ENCODE measurements at regions not wholly inside any gene's neighbourhood (a gene's known extent, or its start where the extent isn't known, plus 50 kb on each side); places are given as distances from the start of the nearest gene placed in this dataset.

DNA sequence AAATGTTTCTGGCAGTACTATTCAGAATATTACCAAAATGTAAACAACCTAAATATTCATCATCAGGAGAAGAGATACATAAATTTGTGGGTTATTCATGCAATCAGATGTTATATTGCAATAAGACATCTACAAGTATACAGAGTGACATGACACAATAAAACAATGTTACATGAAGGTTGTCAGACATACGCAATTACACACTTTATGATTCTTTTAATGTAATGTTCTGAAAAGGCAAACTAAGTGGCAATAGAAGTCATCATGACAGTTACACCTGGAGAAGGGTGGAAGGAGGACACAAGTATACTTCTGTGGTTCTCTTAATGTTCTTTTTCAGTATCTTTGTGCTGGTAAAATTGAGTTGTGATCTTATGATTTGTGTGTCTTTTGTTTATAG lies 95.8 kb upstream of the PRR20A start:
- Mint-ChIP-seq H3K36me3 (peaks cover 28% of the 10 kb centered on the region), H3K27ac (no peak overlapping the region), H3K27me3 (ENCODE audit: low read depth in 2 of 2) (no peaks in the 10 kb centered on the region), H3K4me3 (no peak overlapping the region), H3K4me1 (no peaks in the 10 kb centered on the region), H3K9me3 (peaks cover 26 to 30% of the 10 kb centered on the region in 2 donors)
- no peak overlapping the region for H3K27ac ChIP-seq (ENCODE audit: low read length)
- no peaks in the 10 kb centered on the region for H3K36me3 ChIP-seq (ENCODE audit: control insufficient read depth, insufficient read depth, low read length)
- no peak for TF ChIP-seq CTCF (IDR thresholded peaks at IDR 0.05)
- WGBS (ENCODE audit: insufficient coverage) = no CpG with 5 or more reads among the region's 1 CpG
- ATAC-seq (no peak), DNase-seq (no peak)
- intact Hi-C loops (cut with micrococcal nuclease) = no loop called here
- H3K4me3 ChIP-seq (ENCODE audit: low read length) = no peak overlapping the region
- no peaks in the 10 kb centered on the region for H3K9me3 ChIP-seq (ENCODE audit: control insufficient read depth, insufficient read depth, low read length)
- H3K27me3 ChIP-seq (ENCODE audit: control insufficient read depth, insufficient read depth, low read length) = no peaks in the 10 kb centered on the region
- H3K4me1 ChIP-seq (ENCODE audit: control insufficient read depth, insufficient read depth, low read length) = no peaks in the 10 kb centered on the region

- no peaks in the 10 kb centered on the region for H3K4me1 Mint-ChIP-seq
- Histone ChIP-seq H3K36me3 (ENCODE audit: control insufficient read depth, insufficient read depth, low read length) (no peaks in the 10 kb centered on the region), H3K4me1 (ENCODE audit: control insufficient read depth, insufficient read depth, low read length) (no peaks in the 10 kb centered on the region), H3K9me3 (ENCODE audit: control insufficient read depth, insufficient read depth, low read length) (no peaks in the 10 kb centered on the region), H3K27me3 (ENCODE audit: control insufficient read depth, insufficient read depth, low read length) (no peaks in the 10 kb centered on the region), H3K27ac (ENCODE audit: low read length) (no peak overlapping the region), H3K4me3 (ENCODE audit: low read length) (no peak overlapping the region)
- H3K9me3 Mint-ChIP-seq = peaks cover 34 to 38% of the 10 kb centered on the region in 2 donors
- ATAC-seq = no peak
- no peak overlapping the region for H3K27ac Mint-ChIP-seq
- no peak for DNase-seq
- H3K27me3 Mint-ChIP-seq (ENCODE audit: low read depth in 2 of 2) = no peaks in the 10 kb centered on the region
- TF ChIP-seq CTCF (IDR thresholded peaks at IDR 0.05) = no peak
- intact Hi-C loops (cut with micrococcal nuclease) = no loop called here
- peaks cover 31% of the 10 kb centered on the region for H3K36me3 Mint-ChIP-seq
- WGBS (ENCODE audit: insufficient coverage) = 81% methylated on average over 5 of the region's 5 CpGs
- H3K4me3 Mint-ChIP-seq = no peak overlapping the region
Measured at GRCh38 chr13:57045826-57046546, 94.7 kb upstream of the PRR20A start.

- Histone ChIP-seq H3K4me3 (ENCODE audit: low read length) (no peak overlapping the region), H3K9me3 (ENCODE audit: control insufficient read depth, insufficient read depth, low read length) (peaks cover 4% of the 10 kb centered on the region), H3K27me3 (ENCODE audit: control insufficient read depth, insufficient read depth, low read length) (no peaks in the 10 kb centered on the region), H3K27ac (ENCODE audit: low read length) (no peak overlapping the region), H3K36me3 (ENCODE audit: control insufficient read depth, insufficient read depth, low read length) (no peaks in the 10 kb centered on the region), H3K4me1 (ENCODE audit: control insufficient read depth, insufficient read depth, low read length) (no peaks in the 10 kb centered on the region)
- Mint-ChIP-seq H3K4me3 (no peak overlapping the region), H3K36me3 (peaks cover 7% of the 10 kb centered on the region), H3K27me3 (ENCODE audit: low read depth in 2 of 2) (no peaks in the 10 kb centered on the region), H3K9me3 (peaks cover 12 to 35% of the 10 kb centered on the region in 2 donors), H3K4me1 (no peaks in the 10 kb centered on the region), H3K27ac (no peak overlapping the region)
- WGBS (ENCODE audit: insufficient coverage) = 87% methylated on average over 5 of the region's 5 CpGs
- intact Hi-C loops (cut with micrococcal nuclease) = no loop called here
- no peak for TF ChIP-seq CTCF (IDR thresholded peaks at IDR 0.05)
- ATAC-seq = no peak
- DNase-seq = no peak
Measured at GRCh38 chr13:57056601-57057180, 84.0 kb upstream of the PRR20A start.

DNA sequence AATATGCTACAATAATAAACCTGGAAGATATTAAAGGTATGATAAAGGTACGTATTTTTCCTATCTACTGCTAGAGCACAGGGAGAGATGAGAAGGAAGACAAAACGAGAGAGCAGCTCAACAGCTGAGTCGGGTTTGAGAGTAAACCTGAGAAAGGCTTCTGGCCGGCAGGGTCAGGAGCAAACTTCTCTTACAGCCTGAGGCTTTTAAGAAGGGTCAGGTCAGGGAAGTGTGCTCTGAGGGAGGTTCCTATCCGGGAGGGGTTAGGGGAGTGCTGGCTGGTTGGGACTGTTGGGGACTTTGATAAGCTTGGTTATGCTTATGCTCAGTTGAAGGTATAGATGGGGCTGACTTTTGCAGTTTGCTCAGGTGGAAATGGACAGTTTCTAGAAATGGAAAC lies 77.7 kb upstream of the PRR20A start:
- peaks cover 8 to 27% of the 10 kb centered on the region in 2 donors for H3K9me3 Mint-ChIP-seq
- Histone ChIP-seq H3K27ac (ENCODE audit: low read length) (no peak overlapping the region), H3K4me1 (ENCODE audit: control insufficient read depth, insufficient read depth, low read length) (no peaks in the 10 kb centered on the region), H3K27me3 (ENCODE audit: control insufficient read depth, insufficient read depth, low read length) (no peaks in the 10 kb centered on the region), H3K36me3 (ENCODE audit: control insufficient read depth, insufficient read depth, low read length) (no peaks in the 10 kb centered on the region), H3K9me3 (ENCODE audit: control insufficient read depth, insufficient read depth, low read length) (no peaks in the 10 kb centered on the region), H3K4me3 (ENCODE audit: low read length) (no peak overlapping the region)
- H3K4me1 Mint-ChIP-seq = no peaks in the 10 kb centered on the region
- H3K4me3 Mint-ChIP-seq = no peak overlapping the region
- intact Hi-C loops (cut with micrococcal nuclease) = no loop called here
- no peak overlapping the region for H3K27ac Mint-ChIP-seq
- ATAC-seq (no peak), DNase-seq (no peak)
- 76% methylated on average over 5 of the region's 5 CpGs for WGBS (ENCODE audit: insufficient coverage)
- H3K27me3 Mint-ChIP-seq (ENCODE audit: low read depth in 2 of 2) = no peaks in the 10 kb centered on the region
- TF ChIP-seq CTCF (IDR thresholded peaks at IDR 0.05) = no peak
- H3K36me3 Mint-ChIP-seq = no peaks in the 10 kb centered on the region
